NCI-H1694 (cell line): ENCODE measurements at regions not wholly inside any gene's neighbourhood (a gene's known extent, or its start where the extent isn't known, plus 50 kb on each side); places are given as distances from the start of the nearest gene placed in this dataset.

Source experiments
- DNase-seq: peaks from one replicate; lab custom pipeline; 2025; lab: John Stamatoyannopoulos, UW

GRCh38 chr5:104213216-104213615 lies 650.6 kb upstream of the NUDT12 start:
- DNase-seq = no peak

GRCh38 chr5:104199771-104200170 lies 637.2 kb upstream of the NUDT12 start:
- no peak for DNase-seq

GRCh38 chr5:104198156-104198555 lies 635.6 kb upstream of the NUDT12 start:
- DNase-seq = no peak

GRCh38 chr5:104189909-104190308 lies 627.3 kb upstream of the NUDT12 start:
- DNase-seq = no peak

GRCh38 chr5:104189031-104189430 lies 626.4 kb upstream of the NUDT12 start:
- DNase-seq = no peak

GRCh38 chr5:104187656-104188055 lies 625.1 kb upstream of the NUDT12 start:
- no peak for DNase-seq

GRCh38 chr5:104186510-104186909 lies 623.9 kb upstream of the NUDT12 start:
- DNase-seq = no peak

GRCh38 chr5:104186100-104186499 lies 623.5 kb upstream of the NUDT12 start:
- DNase-seq = no peak

GRCh38 chr5:104184264-104184663 lies 621.7 kb upstream of the NUDT12 start:
- no peak for DNase-seq

GRCh38 chr5:104178829-104179456 lies 616.4 kb upstream of the NUDT12 start:
- DNase-seq = peak; percentile 24

GRCh38 chr5:104178066-104178465 lies 615.5 kb upstream of the NUDT12 start:
- no peak for DNase-seq

GRCh38 chr5:104177651-104178050 lies 615.1 kb upstream of the NUDT12 start:
- no peak for DNase-seq

GRCh38 chr5:104172976-104173375 lies 610.4 kb upstream of the NUDT12 start:
- no peak for DNase-seq

- DNase-seq = no peak
These were observed 609.5 kb upstream of the NUDT12 start for GRCh38 chr5:104171958-104172690.

GRCh38 chr5:104170926-104171325 lies 608.3 kb upstream of the NUDT12 start:
- no peak for DNase-seq

GRCh38 chr5:104146652-104147051 lies 584.1 kb upstream of the NUDT12 start:
- no peak for DNase-seq

GRCh38 chr5:104139840-104140239 lies 577.3 kb upstream of the NUDT12 start:
- no peak for DNase-seq

GRCh38 chr5:104130320-104130719 lies 567.7 kb upstream of the NUDT12 start:
- DNase-seq = no peak

- DNase-seq = no peak
These were observed 565.8 kb upstream of the NUDT12 start for GRCh38 chr5:104128348-104128747.

- DNase-seq = no peak
These were observed 564.4 kb upstream of the NUDT12 start for GRCh38 chr5:104126980-104127379.

GRCh38 chr5:104119529-104119928 lies 556.9 kb upstream of the NUDT12 start:
- DNase-seq = no peak

GRCh38 chr5:104111632-104112031 lies 549.0 kb upstream of the NUDT12 start:
- DNase-seq = no peak

- no peak for DNase-seq
These were observed 533.9 kb upstream of the NUDT12 start for GRCh38 chr5:104096451-104096850.

GRCh38 chr5:104095527-104095926 lies 532.9 kb upstream of the NUDT12 start:
- no peak for DNase-seq
